HG02642 (cell line): ENCODE measurements at regions not wholly inside any gene's neighbourhood (a gene's known extent, or its start where the extent isn't known, plus 50 kb on each side); places are given as distances from the start of the nearest gene placed in this dataset.
"Not testable (repeated sequence)": the region's sequence is repeated elsewhere in the genome, so short reads cannot be mapped to it uniquely, and the experiment has no call there.

Source experiments
- ATAC-seq: cut with Tn5 transposase; IDR thresholded peaks from one replicate; pipeline ENCODE4 v1.9.1; 2021; ENCODE audit warnings: mild to moderate bottlenecking; ENCODE audit not compliant: unreplicated experiment, poor library complexity

DNA sequence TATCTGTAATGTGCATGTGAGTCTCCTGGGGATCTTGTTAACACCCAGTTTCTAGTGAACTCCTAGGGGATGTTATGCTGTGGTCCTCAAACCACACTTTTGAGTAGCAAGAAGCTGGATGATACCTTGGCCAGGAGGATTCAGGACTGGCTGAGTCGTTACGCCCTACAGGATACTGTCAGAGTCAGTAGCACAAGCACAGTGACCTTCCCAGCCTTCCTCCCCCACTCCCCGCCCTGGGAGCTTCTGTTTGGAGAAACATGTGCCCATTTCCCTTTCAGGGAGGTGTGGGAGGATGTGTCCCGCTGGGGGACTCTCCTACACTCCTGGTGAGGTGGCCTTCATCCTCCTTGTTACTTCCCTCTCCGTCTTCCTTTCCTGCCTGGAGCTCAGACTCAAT lies 76.4 kb upstream of the TRPM1 start:
- ATAC-seq: no peak

DNA sequence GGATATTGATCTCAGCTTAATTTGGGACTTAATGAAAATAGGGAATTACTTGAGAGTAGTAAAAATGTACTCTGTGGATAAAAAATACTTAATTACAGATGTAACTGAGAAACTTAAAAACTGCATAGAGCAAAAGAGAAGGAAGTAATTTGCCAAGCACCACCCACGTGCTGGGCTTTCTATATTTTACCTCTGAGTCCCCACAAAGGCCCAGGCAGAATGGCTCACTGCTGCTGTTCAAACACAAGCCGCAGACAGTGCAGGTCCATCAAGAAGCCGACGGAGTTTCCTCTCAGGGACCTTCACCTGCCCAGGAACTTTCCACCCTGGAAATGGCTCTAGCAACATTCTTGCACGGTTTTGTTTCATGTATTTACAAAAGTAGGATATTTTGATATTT lies 77.2 kb upstream of the TRPM1 start:
- ATAC-seq: no peak

DNA sequence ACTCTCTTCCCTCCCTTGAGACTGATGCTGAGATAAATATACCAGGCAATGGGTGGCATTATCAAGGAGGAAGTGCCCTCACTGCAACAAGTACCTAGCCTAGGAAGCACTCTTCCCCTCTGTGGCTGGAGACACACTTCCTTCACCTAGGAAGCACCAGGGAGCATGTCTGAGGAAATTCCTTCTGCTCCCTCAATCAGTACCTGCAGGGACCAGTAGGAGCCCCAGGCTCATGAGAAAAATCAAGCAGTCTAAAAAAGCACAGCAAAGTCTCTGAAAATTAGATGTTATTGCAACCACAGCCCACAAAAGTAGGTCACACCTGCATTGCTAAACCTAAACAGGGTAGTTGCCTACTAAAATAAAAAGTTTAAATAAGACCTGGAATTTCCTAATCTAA lies 78.2 kb upstream of the TRPM1 start:
- ATAC-seq: no peak

DNA sequence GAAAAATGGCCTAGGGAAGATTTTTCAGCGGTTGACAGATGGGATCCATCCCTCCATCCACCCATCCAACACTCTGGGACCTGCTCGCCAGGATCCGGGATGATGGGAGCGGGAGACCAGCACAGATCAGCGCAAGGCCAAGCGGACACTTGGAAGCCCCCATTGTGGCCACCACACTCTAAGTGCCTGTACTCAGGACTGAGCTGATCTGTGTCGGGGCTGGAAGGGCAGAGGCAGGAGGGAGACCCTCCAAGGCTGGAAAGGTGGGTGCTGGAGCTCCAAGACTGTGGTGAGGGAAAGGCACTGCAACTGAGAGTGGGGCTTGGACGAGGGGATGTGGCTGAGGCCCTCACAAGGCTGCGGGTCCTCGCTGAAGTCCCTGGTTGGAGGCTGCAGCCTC lies 91.8 kb upstream of the TRPM1 start:
- no peak for ATAC-seq

DNA sequence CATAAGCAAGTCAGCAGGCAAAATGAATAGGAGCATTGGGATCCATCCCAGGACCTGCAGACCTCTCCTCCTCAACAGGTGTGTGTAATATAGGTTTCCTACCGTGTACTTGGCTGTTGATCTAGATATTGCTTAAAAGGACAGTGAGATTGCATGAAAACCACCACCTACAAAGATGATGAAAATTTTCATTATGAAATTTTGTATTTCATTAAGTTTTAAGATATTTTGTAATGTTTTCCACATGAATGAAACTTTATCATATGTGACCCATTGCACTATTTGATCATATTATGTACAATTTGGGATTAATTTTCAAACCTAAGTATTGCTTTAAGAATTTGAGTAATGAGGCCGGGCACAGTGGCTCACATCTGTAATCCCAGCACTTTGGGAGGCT lies 94.3 kb upstream of the TRPM1 start:
- ATAC-seq: no peak

DNA sequence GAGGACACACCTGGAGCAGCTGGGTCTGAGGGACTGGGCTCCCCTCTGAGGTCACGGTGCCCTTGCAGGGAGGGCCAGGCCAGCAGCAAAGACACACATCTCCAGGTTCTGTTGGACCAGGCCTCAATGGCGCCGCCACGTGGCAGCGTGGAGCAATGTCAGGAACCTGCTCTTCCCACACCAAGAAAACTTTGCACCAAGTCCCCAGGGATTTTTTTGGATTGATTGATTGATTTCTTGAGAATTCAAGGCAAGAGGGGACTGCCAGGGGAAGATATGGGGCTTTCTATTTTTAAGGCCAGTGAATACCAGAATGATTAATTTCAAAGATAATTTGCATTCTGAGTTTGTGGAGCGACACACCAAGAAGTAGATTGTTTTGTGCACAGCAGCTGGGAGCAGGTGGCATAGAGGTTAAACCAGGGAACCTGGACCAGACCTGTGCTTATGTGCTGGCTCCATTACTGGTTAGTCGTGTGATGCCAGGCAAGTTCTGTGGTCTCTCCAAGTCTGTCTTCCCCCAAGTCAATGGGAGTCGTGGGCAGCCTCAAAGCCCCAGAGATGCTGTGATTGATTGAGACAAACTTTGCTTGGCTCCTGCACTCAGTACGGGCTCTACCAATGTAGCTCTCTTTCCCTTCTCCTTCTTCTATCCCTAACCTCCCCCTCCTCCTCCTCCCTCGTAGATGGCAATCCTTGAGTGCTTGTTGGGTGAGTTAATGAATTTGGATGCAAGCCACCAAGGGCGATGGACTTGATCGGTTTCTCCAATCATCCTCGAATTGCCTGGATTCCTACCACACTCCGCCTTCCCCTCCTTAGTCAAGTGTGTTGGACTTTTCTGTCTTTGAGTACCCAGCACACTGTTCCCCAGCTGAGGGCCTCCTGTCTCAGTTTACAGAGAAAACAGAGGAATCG lies 96.2 kb upstream of the TRPM1 start:
- peak; percentile 41 for ATAC-seq

DNA sequence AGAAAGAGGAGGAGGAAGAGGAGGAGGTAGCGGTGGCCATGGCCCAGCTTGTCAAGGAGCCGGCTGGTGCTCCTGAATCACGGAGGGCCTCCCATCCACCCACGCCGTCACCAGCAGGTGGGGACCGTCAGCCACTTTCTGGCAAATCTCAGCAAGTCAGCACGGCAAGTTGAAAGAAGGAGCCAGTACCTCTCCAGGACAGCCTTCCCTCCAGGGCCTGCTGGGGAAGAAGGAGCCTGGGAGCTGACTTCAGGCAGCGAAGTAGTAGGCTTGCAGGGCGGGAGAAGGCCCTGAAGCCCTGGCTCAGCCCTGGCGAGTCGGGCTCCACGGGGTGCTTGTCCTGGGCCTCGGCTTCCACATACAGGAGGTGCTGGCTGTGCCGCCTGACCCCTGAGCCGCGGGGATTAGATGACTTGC lies 99.2 kb upstream of the TRPM1 start:
- peak; percentile 42 for ATAC-seq

DNA sequence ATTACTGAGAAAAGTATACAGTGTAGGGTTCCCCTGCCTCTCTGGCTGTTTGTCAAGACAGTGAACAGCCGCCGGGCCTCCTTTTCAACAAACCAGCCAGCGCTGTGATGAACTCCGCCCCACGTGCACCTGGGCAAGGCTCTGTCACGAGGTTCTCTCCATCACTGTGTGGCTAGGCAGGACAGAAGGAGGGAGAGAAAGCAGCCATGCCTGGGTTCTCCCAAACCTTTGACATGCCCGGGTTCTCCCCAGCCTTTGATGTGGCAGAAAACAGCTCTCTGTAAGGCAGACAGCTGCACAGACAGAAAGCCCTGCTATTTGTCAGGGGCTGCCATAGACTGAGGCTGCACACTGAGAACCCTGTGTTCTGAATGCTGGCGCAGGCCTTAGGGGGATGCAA lies 101.4 kb upstream of the TRPM1 start:
- no peak for ATAC-seq

DNA sequence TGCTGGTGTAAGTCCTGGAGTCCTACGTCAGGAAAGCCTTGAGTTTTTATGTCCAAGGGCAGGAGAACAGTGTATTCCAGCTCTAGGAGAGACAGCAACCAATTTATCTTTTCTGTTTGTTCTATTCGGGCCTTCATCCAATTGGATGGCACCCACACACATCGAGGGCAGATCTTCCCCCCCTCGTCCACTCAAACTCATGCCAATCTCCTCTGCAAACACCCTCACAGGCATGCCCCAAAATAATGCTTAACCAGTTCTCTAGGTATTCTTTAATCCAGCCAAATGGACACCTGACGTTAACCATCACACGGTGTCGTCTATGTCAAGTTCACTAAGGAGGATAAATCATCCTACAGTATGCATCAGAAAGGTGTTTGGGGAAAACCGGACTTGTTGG lies 102.5 kb upstream of the TRPM1 start:
- ATAC-seq: no peak

DNA sequence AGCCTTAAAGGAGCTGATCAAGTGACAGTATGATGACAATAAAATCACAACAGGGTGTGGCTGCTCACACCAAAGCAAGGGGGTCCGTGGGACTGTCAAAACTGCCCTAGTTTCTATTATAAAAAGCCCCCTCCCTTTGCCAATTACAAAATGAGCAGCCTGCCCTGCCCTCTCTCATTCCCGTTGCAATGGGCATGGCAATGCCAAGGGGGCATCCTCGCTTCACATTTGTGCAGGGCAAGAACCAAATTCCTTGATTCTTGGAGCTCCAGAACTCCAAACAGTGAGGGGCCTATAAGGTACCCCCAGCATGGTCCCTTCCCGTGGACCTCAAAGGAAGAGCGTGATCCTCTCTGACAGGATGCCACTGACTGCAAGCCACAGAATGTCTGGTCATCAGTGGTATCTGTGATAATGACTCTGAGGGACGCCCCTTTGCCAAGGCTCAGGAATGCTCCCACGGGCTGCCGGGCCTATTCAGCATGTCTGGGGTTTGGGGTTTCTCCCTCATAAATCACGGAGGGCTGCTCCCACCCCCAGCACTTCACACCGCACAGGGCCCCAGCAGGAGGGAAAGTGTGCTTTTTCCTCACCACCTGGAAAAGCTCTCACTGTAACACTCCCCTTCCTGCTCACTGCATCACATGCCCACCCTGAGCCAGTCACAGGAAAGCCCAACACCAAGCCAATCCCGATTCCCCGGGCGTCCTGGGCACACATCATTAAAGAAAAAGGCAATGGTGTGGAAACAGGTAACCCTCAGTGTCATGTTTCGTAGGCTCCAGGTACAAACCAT lies 105.1 kb upstream of the TRPM1 start:
- no peak for ATAC-seq

DNA sequence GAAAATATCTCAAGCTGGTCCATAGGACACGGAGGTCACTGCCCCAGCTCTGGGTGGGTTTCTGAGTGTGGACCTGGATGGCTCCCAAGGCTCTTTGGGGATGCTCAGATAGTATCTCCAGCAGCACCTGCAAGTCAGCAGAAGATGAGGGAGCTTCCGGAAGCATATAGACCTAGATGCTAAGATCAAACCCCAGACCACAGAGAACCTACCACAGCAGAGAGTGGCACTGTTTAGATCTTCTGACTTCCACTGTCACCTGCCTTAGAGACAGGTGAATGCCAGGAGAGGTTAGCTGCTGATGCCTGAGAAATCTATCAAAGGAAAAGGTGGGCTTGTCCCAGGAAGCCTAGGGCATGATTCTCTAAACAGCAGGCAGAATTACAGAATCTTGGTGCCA lies 105.7 kb upstream of the TRPM1 start:
- ATAC-seq: no peak

DNA sequence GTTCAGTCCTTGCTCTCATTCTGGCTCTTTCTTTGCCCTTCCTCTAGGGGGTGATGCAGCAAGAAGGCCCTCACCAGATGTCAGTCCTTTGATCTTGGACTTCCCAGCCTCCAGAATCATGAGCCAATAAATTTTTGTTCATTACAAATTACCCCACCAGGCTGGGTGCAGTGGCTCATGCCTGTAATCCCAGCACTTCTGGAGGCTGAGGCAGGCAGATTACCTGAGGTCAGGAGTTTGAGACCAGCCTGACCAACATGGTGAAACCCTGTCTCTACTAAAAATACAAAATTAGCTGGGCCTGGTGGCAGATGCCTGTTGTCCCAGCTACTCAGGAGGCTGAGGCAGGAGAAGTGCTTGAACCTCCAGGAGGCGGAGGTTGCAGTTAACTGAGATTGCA lies 106.3 kb upstream of the TRPM1 start:
- ATAC-seq: not testable (repeated sequence)

DNA sequence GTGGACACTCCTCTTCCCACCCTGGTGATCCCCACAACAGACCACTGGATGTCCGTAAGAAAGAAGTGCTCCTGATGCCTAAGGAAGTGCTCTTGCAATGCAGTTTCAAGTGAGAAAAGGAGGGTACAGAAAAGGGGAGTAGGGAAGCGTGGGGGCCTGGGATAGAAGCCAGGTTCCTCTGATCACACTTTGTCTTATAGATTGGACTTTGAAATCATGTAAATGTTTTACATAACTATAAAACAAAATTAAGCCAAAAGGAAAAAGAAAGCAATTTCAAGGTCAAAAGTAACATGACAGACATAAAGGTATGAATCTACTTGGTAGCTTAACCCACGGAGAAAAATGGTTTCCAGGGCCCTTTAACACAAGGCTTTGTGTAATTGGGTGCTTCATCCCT lies 107.3 kb upstream of the TRPM1 start:
- ATAC-seq: no peak

DNA sequence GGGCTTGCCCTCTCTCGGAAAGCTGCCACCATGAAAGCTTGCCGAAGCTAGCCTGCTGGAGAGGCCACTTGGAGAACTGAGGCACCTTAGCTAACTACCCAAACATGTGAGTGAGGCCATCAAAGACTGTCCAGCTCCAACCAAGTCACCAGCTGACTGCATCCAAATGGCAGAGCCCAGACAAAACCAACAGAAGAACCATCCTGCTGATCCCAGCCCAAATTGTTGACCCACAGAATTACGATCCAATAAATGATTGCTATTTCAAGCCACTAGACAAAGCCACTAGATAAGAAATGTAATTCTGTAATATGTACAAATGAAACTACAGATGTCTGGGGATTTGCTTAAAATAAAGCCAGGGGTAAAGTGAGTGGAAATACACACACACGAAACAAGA lies 109.8 kb upstream of the TRPM1 start:
- no peak for ATAC-seq

DNA sequence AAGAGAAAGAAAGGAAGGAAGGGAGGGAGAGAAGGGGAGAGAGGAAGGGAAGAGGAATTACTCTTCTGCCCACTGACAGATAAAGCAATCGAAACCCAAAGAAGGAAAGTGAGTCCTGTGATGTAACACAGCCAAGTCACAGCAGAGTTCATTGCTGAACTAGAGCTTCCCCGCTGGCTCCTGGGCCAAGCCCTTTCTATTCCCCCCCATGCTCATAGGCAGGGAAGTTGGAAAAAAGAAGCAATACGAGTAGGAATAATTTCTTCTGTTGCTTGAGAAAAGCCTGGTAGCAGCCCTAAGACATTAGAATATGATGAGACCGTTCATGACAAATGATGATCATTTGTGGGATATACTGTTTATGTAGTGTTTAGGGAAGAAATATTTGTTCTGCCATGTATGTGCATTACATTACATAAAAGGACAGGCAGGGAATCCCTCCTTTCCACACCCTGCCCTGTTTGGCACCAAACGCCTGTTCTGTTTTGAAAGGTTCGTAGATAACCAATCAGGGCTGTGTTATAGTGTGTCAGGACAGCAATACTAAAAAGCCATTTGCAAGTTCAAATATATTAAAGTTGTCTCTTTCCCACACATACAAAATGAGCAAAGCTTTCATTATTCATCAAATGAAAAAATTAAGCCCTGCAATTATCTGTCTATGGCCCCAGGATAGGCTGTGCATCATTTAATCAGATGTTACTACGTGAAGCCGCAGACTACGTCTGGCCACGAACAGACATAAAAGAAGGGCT lies 111.0 kb upstream of the TRPM1 start:
- no peak for ATAC-seq

DNA sequence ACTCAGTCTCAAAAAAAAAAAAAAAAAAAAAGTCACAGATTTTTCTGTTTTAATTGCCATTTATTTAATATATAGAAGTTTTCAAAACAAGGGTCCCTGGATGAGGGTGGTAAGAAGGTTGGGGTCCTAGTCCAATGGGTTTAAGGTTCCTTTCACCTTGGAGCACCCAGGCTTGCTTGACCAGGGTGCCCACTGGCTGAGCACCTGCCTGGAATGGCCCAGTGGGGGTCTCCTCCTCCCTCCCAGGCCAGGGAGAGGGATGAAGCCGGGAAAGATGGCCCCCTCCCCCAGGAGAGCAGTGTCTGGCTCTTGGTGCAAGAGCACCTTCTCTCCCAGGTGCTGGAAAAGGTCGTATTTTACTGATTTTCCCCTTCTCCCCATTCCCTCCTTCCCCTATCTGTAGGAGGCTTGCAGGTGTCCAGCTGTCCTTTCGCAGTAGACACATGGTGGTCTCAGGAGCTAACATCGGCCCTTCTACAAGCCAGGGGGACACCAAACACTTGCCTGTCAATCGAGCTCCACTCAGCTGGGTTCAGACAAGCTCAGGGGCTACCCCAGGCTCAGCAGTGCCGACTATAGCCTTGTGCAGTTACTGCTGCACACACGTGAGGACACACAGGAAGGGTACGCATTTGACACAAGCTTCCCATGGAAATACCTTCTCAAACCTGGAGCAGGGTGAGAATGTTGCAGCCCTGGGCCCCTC lies 112.3 kb upstream of the KLF13 start:
- no peak for ATAC-seq

DNA sequence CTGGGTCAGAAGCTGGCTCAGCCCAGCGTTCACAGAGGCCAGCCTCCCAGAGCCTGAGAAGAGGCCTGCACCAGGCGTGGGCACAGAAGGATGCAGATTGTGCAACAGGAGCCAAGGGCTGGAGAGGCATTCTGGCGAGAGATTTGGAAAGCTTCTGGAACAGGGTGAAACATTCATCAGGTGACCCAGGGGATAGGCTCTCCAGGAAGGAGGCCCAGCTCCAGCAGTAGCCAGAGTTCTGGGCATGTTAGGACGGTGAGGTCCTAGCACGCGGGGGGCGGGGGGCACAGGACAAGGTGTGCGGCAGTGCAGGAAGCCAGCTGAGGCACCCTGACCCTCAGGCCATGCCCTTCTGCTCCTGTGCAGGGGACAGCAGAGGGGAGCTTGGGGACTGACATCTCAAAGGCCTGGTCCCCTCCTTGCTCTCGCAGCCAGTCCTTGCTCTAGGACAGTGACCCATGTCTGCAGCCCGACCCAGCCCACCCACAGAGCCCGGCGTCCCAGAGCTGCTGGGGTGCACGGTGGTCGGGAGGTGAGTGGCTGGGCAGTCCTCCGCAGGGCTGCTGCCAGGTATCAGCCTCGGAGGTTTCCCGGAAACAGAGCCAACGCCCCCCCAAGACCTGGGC lies 111.7 kb upstream of the KLF13 start:
- no peak for ATAC-seq

DNA sequence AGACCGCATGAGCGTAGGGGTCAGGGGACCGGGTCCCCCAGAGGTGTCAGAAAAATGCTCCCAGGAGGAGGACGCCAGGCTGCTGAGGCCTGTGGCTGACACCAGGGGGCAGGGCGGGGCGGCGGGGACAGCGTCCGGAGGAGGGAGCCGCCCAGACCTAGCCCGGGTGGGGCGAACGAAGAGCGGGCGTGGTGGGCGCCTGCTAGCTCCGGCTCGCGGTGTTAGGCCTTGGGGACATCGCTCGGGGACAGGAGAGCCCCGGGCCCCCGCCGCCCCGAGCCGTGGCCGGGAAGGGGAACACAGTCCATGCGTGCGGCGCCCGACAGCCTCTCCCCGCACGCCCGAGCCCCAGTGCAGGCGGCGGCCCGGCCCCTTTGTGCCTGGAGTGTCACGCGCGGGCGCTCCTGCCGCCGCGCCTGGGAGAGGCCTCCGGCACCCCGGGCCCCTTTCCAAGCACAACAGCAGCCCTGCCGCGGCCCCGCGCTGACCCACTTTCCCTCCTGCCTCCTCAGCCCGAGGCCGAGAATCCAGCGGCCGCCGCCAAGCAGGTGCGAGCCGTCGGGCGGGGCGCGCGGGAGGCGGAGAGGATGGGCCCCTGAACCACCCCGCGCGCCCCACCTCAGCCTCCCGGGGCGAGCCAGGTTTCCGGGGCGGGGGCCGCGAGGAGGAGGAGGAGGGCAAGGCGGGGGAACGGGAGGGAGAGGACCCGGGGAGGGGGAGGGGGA lies 111.0 kb upstream of the KLF13 start:
- peak; percentile 82 for ATAC-seq

DNA sequence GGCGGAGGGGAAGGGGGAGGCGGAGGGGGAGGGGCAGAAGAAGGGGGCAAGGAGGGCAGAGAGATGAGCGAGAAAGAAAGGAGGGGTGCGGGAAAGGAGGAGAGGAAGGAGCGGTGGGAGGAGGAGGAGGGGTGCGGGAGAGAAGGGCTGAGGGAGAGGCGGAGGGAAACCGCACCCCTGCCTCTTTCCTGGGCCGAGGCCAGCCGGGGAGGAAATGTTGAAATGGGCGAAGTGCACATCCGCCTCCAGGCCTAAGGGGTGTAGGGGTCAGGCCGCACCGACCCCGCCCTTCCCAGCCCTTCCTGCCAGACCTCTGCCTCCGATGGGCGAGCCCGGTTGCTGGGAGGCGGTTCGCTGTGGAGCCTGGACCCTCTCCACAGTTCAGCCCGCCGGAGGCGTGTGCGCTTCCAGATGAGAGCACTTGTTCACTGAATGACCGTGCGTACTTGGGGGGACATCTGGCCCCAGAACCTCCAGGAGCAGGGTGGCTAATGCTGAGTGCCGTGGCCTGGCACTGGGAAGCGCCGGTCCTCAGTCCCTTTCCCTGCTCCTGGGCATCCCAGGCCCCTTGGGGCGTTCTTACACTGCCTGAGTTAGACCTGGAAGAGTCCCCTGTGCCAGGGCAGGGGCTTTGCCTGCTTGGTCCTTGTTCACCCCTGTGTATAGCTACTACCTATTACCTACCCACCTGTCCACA lies 110.3 kb upstream of the KLF13 start:
- peak; percentile 44 for ATAC-seq
